ENCODE measurements at regions not wholly inside any gene's neighbourhood (a gene's known extent, or its start where the extent isn't known, plus 50 kb on each side); places are given as distances from the start of the nearest gene placed in this dataset.

- TF ChIP-seq POLR2A (IDR thresholded peaks at IDR 0.05) (no peak), CTCF (IDR thresholded peaks at IDR 0.05) (no peak), POLR2AphosphoS5 (IDR thresholded peaks at IDR 0.05) (no peak)
Observed at GRCh38 chr5:152641970-152642805, 237.1 kb upstream of the NMUR2 start.
